K562 (cell line): ENCODE measurements at regions not wholly inside any gene's neighbourhood (a gene's known extent, or its start where the extent isn't known, plus 50 kb on each side); places are given as distances from the start of the nearest gene placed in this dataset.

ENCODE experiments used
- ATAC-seq: fragments of 200-7000 bp; cut with Tn5 transposase; 3 replicates; pipeline ENCODE4 v1.9.1; 2020; ENCODE audit warnings: moderate library complexity
- BruUV-seq: library from RNA; stranded (reverse); fragments of 400-500 nt; replicated peaks from 2 replicates; lab custom pipeline; 2021; lab: Mats Ljungman, UMichigan
- CTCF ChIA-PET: fragments of 300-600 bp; formaldehyde crosslinking; extraction: SDS; loops from one replicate; lab custom pipeline; 2021; ENCODE audit warnings: low intra/inter-chr PET ratio; lab: Yijun Ruan, JAX
- POLR2A ChIA-PET: fragments of 300-600, 350-650 bp; sonication (Branson Sonifier 250); formaldehyde crosslinking; extraction: SDS; loops from one replicate; lab custom pipeline; 2021; ENCODE audit warnings: antibody characterized with exemption, inconsistent platforms; lab: Yijun Ruan, JAX
- DNase-seq, 4 experiments: peaks; one replicate each; pipeline versions ENCODE4 v3.0.0 to v3.0.0-alpha.2; 2011 to 2018; ENCODE audit warnings: low spot score in 3 of 4, mixed read lengths in 3 of 4; ENCODE audit errors: extremely low read depth in 1 of 4
- FAIRE-seq: peaks from 2 replicates; lab custom pipeline; 2011; peaks lifted over from hg19 to GRCh38; lab: Jason Lieb, UNC
- H2AFZ ChIP-seq: 2 replicates; pipeline ENCODE4 v1.6.0; 2011; ENCODE audit warnings: low read depth, low read length, control low read depth, inconsistent platforms
- H3K27ac ChIP-seq: fragments of 200-600 bp; 3 replicates; pipeline ENCODE4 v1.8.0; 2011; ENCODE audit warnings: low read depth, mild to moderate bottlenecking, control low read depth, inconsistent platforms, low read length, moderate library complexity, mixed read lengths; ENCODE audit errors: extremely low read depth
- H3K27me3 ChIP-seq, 2 experiments: fragments of 300-600 bp in 1 of 2; 2 replicates in 1 of 2; 3 replicates in 1 of 2; pipeline versions ENCODE4 v1.6.0 to v1.8.0; 2011; ENCODE audit warnings: inconsistent platforms in 2 of 2, low read length in 2 of 2, mild to moderate bottlenecking in 1 of 2, mixed read lengths in 1 of 2, moderate library complexity in 1 of 2; ENCODE audit not compliant: control insufficient read depth in 2 of 2, insufficient read depth in 2 of 2
- H3K36me3 ChIP-seq: fragments of 300-600 bp; 3 replicates; pipeline ENCODE4 v1.8.0; 2011; ENCODE audit warnings: mild to moderate bottlenecking, low read length, inconsistent platforms; ENCODE audit not compliant: control insufficient read depth, insufficient read depth
- H3K4me1 ChIP-seq, 2 experiments: fragments of 200-600 bp in 1 of 2; replicated peaks in 1 of 2; 2 replicates in 1 of 2; 3 replicates in 1 of 2; pipeline versions ENCODE4 v1.5.1 to v1.8.0; 2011; ENCODE audit warnings: inconsistent platforms in 2 of 2, low read length in 2 of 2, mild to moderate bottlenecking in 1 of 2, mixed read lengths in 1 of 2, moderate library complexity in 1 of 2; ENCODE audit not compliant: control insufficient read depth in 2 of 2, insufficient read depth in 2 of 2
- H3K4me2 ChIP-seq: 2 replicates; pipeline ENCODE4 v1.6.1; 2011; ENCODE audit warnings: low read length, control low read depth, inconsistent platforms, mixed read lengths; ENCODE audit not compliant: insufficient read depth
- H3K4me3 ChIP-seq: fragments of 200-600 bp; sonication (generic), shearing (Covaris generic); 2 replicates; pipeline ENCODE4 v1.5.1; 2016; ENCODE audit warnings: control low read depth, inconsistent platforms
- H3K79me2 ChIP-seq: fragments of 200-600 bp; 3 replicates; pipeline ENCODE4 v1.8.0; 2011; ENCODE audit warnings: low read length, inconsistent platforms; ENCODE audit not compliant: control insufficient read depth, insufficient read depth
- H3K9ac ChIP-seq, 2 experiments: 2 replicates each; pipeline versions ENCODE4 v1.6.0 to v1.6.1; 2011; ENCODE audit warnings: low read depth in 2 of 2, low read length in 2 of 2, control low read depth in 1 of 2, inconsistent platforms in 1 of 2, mild to moderate bottlenecking in 1 of 2, mixed read lengths in 1 of 2; ENCODE audit not compliant: insufficient read depth in 1 of 2
- H3K9me1 ChIP-seq: one replicate; pipeline ENCODE4 v1.6.0; 2011; ENCODE audit warnings: inconsistent platforms, mild to moderate bottlenecking, low read length, moderate library complexity; ENCODE audit not compliant: control insufficient read depth, insufficient read depth
- H3K9me3 ChIP-seq: replicated peaks from 2 replicates; pipeline ENCODE4 v1.5.1; 2011; ENCODE audit warnings: low read depth, low read length, inconsistent platforms; ENCODE audit not compliant: control insufficient read depth, insufficient read depth
- H4K20me1 ChIP-seq: replicated peaks from 2 replicates; pipeline ENCODE4 v1.6.1; 2011; ENCODE audit warnings: low read length, inconsistent platforms, mixed read lengths; ENCODE audit not compliant: control insufficient read depth, insufficient read depth
- ADNP ChIP-seq: fragments of 200-800 bp; sonication (Bioruptor generic); IDR thresholded peaks from 2 replicates; pipeline ENCODE4 v1.6.1; 2016; ENCODE audit warnings: missing genetic modification characterization, missing compliant biosample characterization
- DIDO1 ChIP-seq: fragments of 450-650 bp; IDR thresholded peaks from 2 replicates; pipeline ENCODE4 v1.6.1; 2016; ENCODE audit warnings: low read depth, missing biosample characterization, missing genetic modification characterization
- ERF ChIP-seq: fragments of 450-650 bp; formaldehyde crosslinking; IDR thresholded peaks from 2 replicates; pipeline ENCODE4 v1.4.0; 2020; ENCODE audit warnings: mild to moderate bottlenecking, mixed read lengths
- HMG20A ChIP-seq: fragments of 450-650 bp; formaldehyde crosslinking; conservative IDR thresholded peaks from 2 replicates; pipeline ENCODE4 v1.4.0; 2020; ENCODE audit warnings: mild to moderate bottlenecking, mixed read lengths
- HNRNPLL ChIP-seq: fragments of 200-400 bp; formaldehyde crosslinking; IDR thresholded peaks from 2 replicates; pipeline ENCODE4 v1.6.1; 2017; ENCODE audit warnings: low read length, low read depth, mild to moderate bottlenecking; ENCODE audit not compliant: poor library complexity, severe bottlenecking
- MXD1 ChIP-seq: fragments of 250-450 bp; sonication (Bioruptor Pico); IDR thresholded peaks from 2 replicates; pipeline ENCODE4 v1.8.0; 2021; ENCODE audit warnings: borderline replicate concordance, mild to moderate bottlenecking, moderate library complexity; ENCODE audit not compliant: poor library complexity, severe bottlenecking
- PKNOX1 ChIP-seq: fragments of 450-650 bp; IDR thresholded peaks from 2 replicates; pipeline ENCODE4 v1.6.1; 2016
- RBM15 ChIP-seq: fragments of 200-400 bp; formaldehyde crosslinking; IDR thresholded peaks from 2 replicates; pipeline ENCODE4 v1.6.1; 2018; ENCODE audit warnings: mild to moderate bottlenecking, low read length, moderate library complexity; ENCODE audit not compliant: insufficient read depth
- RBM39 ChIP-seq: fragments of 200-400 bp; formaldehyde crosslinking; optimal IDR thresholded peaks from 2 replicates; pipeline ENCODE3; 2018; ENCODE audit warnings: low read depth, low read length
- ZNF165 ChIP-seq: fragments of 250-450 bp; sonication (Bioruptor Pico); IDR thresholded peaks from 2 replicates; pipeline ENCODE4 v1.4.0; 2020; ENCODE audit warnings: borderline replicate concordance
- ZNF395 ChIP-seq: fragments of 200-800 bp; sonication (Bioruptor generic); IDR thresholded peaks from 2 replicates; pipeline ENCODE4 v1.6.1; 2017; ENCODE audit warnings: missing genetic modification characterization, missing compliant biosample characterization
- ZNF444 ChIP-seq: fragments of 250-450 bp; sonication (Bioruptor Pico); IDR thresholded peaks from 2 replicates; pipeline ENCODE4 v1.4.0; 2020; ENCODE audit warnings: mild to moderate bottlenecking, moderate library complexity
- WGBS: fragments of 100-300 bp; shearing (Covaris generic); methylation state at CpG from one replicate; pipeline ENCODE4 v1.1.6; 2016; ENCODE audit warnings: low coverage, mixed read lengths; ENCODE audit not compliant: insufficient coverage; ENCODE audit errors: missing lambda C conversion rate; 5-methylcytosine and 5-hydroxymethylcytosine counted together
- in situ Hi-C: fragments of 300-500 bp; cut with MboI; formaldehyde crosslinking; loops from 4 replicates; pipeline ENCODE4 v1.15.0; 2018; ENCODE audit warnings: inconsistent platforms, mixed read lengths
- intact Hi-C: fragments of 100-400 bp; cut with micrococcal nuclease; formaldehyde crosslinking; loops from 2 replicates; pipeline ENCODE4 v1.14.2; 2022
- TF ChIP-seq, protein P1 (sequence below): fragments of 450-650 bp; IDR thresholded peaks from 2 replicates; pipeline ENCODE4 v1.6.1; 2016; ENCODE audit warnings: mild to moderate bottlenecking

DNA sequence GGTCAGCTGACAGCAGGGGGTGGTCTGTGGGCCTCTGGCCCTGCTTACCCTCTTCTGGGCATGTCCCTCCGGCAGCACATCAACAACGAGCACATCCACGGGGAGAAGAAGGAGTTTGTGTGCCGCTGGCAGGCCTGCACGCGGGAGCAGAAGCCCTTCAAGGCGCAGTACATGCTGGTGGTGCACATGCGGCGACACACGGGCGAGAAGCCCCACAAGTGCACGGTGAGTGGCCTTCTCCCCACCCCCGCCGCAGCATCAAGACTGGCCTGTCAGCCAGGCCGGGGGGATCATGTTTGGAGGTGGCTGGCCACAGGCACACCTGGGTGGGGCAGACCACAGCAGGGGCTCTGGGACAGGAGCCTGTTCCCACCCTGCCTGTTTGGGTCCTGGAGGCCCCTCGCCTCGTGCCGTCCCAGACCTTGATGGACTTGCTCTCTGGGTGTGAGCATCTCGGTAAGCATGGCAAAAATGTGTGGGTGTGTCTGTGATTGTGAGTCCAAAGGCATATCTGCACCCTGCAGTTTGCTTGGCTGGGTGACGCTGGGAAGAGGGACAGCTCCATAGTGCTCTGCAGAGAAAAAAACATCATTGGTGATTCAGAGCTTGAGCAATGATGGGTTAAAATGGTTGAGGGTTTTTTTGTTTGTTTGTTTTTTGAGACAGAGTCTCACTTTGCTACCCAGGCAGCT, 242.8 kb downstream of the GLI2 start:
- H3K27me3 ChIP-seq = peaks cover 7 to 63% of the 10 kb centered on the region in 2 experiments; a peak in 3 of 5 replicates
- ChIA-PET CTCF (no interaction called here), POLR2A (interaction anchor here (0.8 to 1.2 kb wide), 2 partner anchors 8 to 9 kb away, joined by 3 to 4 read pairs; no protein-coding TSS in a partner anchor)
- WGBS = 2% methylated on average over 14 of the region's 20 CpGs
- ATAC-seq = no peak
- H3K36me3 ChIP-seq = no peaks in the 10 kb centered on the region
- peaks cover 6% of the 10 kb centered on the region; the same call in 1 of the 2 replicates for H4K20me1 ChIP-seq
- H3K79me2 ChIP-seq = no peaks in the 10 kb centered on the region
- no peaks in the 10 kb centered on the region for H3K9me1 ChIP-seq
- H3K9me3 ChIP-seq = no peaks in the 10 kb centered on the region
- intact Hi-C loops (no loop called here), in situ Hi-C loops (no loop called here)
- no peak for DNase-seq
- no peak overlapping the region for H3K9ac ChIP-seq
- FAIRE-seq = no peak
- TF ChIP-seq, protein P1, sequence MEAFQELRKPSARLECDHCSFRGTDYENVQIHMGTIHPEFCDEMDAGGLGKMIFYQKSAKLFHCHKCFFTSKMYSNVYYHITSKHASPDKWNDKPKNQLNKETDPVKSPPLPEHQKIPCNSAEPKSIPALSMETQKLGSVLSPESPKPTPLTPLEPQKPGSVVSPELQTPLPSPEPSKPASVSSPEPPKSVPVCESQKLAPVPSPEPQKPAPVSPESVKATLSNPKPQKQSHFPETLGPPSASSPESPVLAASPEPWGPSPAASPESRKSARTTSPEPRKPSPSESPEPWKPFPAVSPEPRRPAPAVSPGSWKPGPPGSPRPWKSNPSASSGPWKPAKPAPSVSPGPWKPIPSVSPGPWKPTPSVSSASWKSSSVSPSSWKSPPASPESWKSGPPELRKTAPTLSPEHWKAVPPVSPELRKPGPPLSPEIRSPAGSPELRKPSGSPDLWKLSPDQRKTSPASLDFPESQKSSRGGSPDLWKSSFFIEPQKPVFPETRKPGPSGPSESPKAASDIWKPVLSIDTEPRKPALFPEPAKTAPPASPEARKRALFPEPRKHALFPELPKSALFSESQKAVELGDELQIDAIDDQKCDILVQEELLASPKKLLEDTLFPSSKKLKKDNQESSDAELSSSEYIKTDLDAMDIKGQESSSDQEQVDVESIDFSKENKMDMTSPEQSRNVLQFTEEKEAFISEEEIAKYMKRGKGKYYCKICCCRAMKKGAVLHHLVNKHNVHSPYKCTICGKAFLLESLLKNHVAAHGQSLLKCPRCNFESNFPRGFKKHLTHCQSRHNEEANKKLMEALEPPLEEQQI = no peak
- no peak for TF ChIP-seq ADNP
- no peak for TF ChIP-seq MXD1
- no peak for TF ChIP-seq RBM15
- no peak for TF ChIP-seq ZNF395 (CRISPR knock-in tag)
- no peak for TF ChIP-seq ZNF165 (CRISPR knock-in tag)
- TF ChIP-seq ERF (CRISPR knock-in tag) = no peak
- no peak for TF ChIP-seq DIDO1 (tag)
- no peak for TF ChIP-seq ZNF444
- TF ChIP-seq HMG20A (CRISPR knock-in tag) = no peak
- TF ChIP-seq PKNOX1 = no peak
- no peak for TF ChIP-seq HNRNPLL
- TF ChIP-seq RBM39 = no peak
- H3K4me3 ChIP-seq = no peak overlapping the region
- BruUV-seq = no TSS peak
- H3K4me1 ChIP-seq = peaks cover 0 to 5% of the 10 kb centered on the region in 2 experiments; a peak in 2 of 5 replicates
- no peak overlapping the region for H3K4me2 ChIP-seq
- H3K27ac ChIP-seq = no peak overlapping the region
- H2AFZ ChIP-seq = no peak overlapping the region
